ENCODE measurements at regions not wholly inside any gene's neighbourhood (a gene's known extent, or its start where the extent isn't known, plus 50 kb on each side); places are given as distances from the start of the nearest gene placed in this dataset.

- intact Hi-C loops (cut with micrococcal nuclease; ENCODE audit: unreplicated experiment) = no loop called here
- H3K4me3 ChIP-seq (ENCODE audit: low read depth in 2 of 2, low read length in 2 of 2) = no peak overlapping the region
- no TSS peak for BruUV-seq (replicated peaks)
- ChIA-PET POLR2A (no interaction called here), CTCF (no interaction called here)
- DNase-seq (ENCODE audit: low read depth, low spot score) (no peak), ATAC-seq (no peak)
- H3K27ac ChIP-seq (ENCODE audit: low read length) = no peak overlapping the region
- TF ChIP-seq POLR2AphosphoS5 (IDR thresholded peaks at IDR 0.05; ENCODE audit: low read depth, low read length) = no peak
- no peak for TF ChIP-seq SIN3A (IDR thresholded peaks at IDR 0.05; ENCODE audit: borderline replicate concordance, insufficient read depth, low read depth, low read length)
- TF ChIP-seq TCF7L2 (IDR thresholded peaks at IDR 0.05; ENCODE audit: low read depth, low read length) = no peak
- TF ChIP-seq REST (IDR thresholded peaks at IDR 0.05; ENCODE audit: insufficient read depth in 1 of 2, low read depth in 2 of 2, low read length in 1 of 2) = no peak
- no peak for TF ChIP-seq CTCF (IDR thresholded peaks at IDR 0.05)
- H3K4me1 ChIP-seq (ENCODE audit: control insufficient read depth, insufficient read depth, low read length) = no peaks in the 10 kb centered on the region
- no peaks in the 10 kb centered on the region for H3K9me3 ChIP-seq (ENCODE audit: control insufficient read depth, insufficient read depth, low read depth, low read length)
- no peaks in the 10 kb centered on the region for H3K27me3 ChIP-seq (ENCODE audit: control insufficient read depth, insufficient read depth, low read length)
- H3K36me3 ChIP-seq (ENCODE audit: control insufficient read depth, insufficient read depth, low read length) = no peaks in the 10 kb centered on the region
- in situ Hi-C loops (cut with HindIII; ENCODE audit: low pct_unique_long_range_greater_than_20kb, low sequenced_read_pairs) = no loop called here
Observed at GRCh38 chrX:152530967-152531366, 79.9 kb upstream of the GABRA3 start.

GRCh38 chrX:152537373-152537772, 86.3 kb upstream of the GABRA3 start:
- intact Hi-C loops (cut with micrococcal nuclease; ENCODE audit: unreplicated experiment) (no loop called here), in situ Hi-C loops (cut with HindIII; ENCODE audit: low pct_unique_long_range_greater_than_20kb, low sequenced_read_pairs) (no loop called here)
- Histone ChIP-seq H3K9me3 (ENCODE audit: control insufficient read depth, insufficient read depth, low read depth, low read length) (no peaks in the 10 kb centered on the region), H3K36me3 (ENCODE audit: control insufficient read depth, insufficient read depth, low read length) (no peaks in the 10 kb centered on the region), H3K4me1 (ENCODE audit: control insufficient read depth, insufficient read depth, low read length) (no peaks in the 10 kb centered on the region), H3K4me3 (ENCODE audit: low read depth in 2 of 2, low read length in 2 of 2) (no peak overlapping the region), H3K27me3 (ENCODE audit: control insufficient read depth, insufficient read depth, low read length) (no peaks in the 10 kb centered on the region), H3K27ac (ENCODE audit: low read length) (no peak overlapping the region)
- ChIA-PET POLR2A (no interaction called here), CTCF (no interaction called here)
- no TSS peak for BruUV-seq (replicated peaks)
- DNase-seq (ENCODE audit: low read depth, low spot score) (no peak), ATAC-seq (no peak)
- TF ChIP-seq TCF7L2 (IDR thresholded peaks at IDR 0.05; ENCODE audit: low read depth, low read length) = no peak
- no peak for TF ChIP-seq CTCF (IDR thresholded peaks at IDR 0.05)
- TF ChIP-seq SIN3A (IDR thresholded peaks at IDR 0.05; ENCODE audit: borderline replicate concordance, insufficient read depth, low read depth, low read length) = no peak
- no peak for TF ChIP-seq REST (IDR thresholded peaks at IDR 0.05; ENCODE audit: insufficient read depth in 1 of 2, low read depth in 2 of 2, low read length in 1 of 2)
- no peak for TF ChIP-seq POLR2AphosphoS5 (IDR thresholded peaks at IDR 0.05; ENCODE audit: low read depth, low read length)

Data from Panc1 (cell line).